GM23248 (cell line): ENCODE measurements at regions not wholly inside any gene's neighbourhood (a gene's known extent, or its start where the extent isn't known, plus 50 kb on each side); places are given as distances from the start of the nearest gene placed in this dataset.

Source experiments
- EZH2 ChIP-seq: fragments of 200-600 bp; sonication (generic); IDR thresholded peaks from 2 replicates; pipeline ENCODE4 v1.6.1; 2018; ENCODE audit warnings: antibody characterized with exemption, mild to moderate bottlenecking; ENCODE audit not compliant: insufficient read depth, poor library complexity, severe bottlenecking
- EZH2phosphoT487 ChIP-seq: fragments of 200-600 bp; sonication (generic); IDR thresholded peaks from 2 replicates; pipeline ENCODE4 v1.6.1; 2018; ENCODE audit warnings: antibody characterized with exemption, moderate library complexity, mild to moderate bottlenecking, low read depth; ENCODE audit not compliant: insufficient read depth

GRCh38 chr15:68494573-68495110 lies 62.7 kb upstream of the ITGA11 start:
- no peak for TF ChIP-seq EZH2phosphoT487
- TF ChIP-seq EZH2, result no peak
